ENCODE measurements at regions not wholly inside any gene's neighbourhood (a gene's known extent, or its start where the extent isn't known, plus 50 kb on each side); places are given as distances from the start of the nearest gene placed in this dataset.

DNA sequence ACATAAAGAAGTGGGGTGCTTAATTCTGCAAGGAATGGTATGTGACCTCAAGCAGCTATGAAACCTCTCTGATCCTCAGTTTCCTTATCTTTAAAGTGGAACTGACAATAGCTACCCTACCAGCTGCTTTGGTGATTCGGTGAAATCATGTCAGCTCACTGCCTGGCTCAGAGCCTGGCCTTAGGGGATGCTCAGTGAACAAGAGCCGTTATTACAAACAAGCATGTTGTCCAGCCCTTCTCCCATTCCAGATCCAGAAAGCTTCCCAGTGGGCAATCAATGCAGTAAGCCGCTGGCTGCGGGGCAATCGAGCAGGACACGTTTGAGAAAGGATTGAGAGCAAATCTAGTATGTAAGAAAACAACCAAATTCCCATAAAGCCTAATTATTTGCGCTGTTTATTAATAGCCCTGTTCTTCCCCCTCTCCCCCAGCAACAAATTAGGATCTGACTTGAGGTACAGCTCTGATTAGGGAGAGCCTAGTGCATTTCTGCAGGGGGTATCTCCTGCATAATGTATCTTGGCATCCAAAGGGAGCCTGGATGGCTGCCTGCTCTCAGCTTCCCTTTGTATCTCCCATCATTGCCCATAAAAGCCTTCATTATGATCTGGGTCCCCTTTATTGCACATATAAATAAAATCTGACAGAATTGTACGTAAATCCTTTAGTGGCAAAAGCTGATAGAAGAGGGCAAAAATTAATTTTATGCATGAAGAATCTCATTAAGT lies 371.4 kb downstream of the TMEM232 start:
- no peak for DNase-seq (ENCODE audit: low read depth)

DNA sequence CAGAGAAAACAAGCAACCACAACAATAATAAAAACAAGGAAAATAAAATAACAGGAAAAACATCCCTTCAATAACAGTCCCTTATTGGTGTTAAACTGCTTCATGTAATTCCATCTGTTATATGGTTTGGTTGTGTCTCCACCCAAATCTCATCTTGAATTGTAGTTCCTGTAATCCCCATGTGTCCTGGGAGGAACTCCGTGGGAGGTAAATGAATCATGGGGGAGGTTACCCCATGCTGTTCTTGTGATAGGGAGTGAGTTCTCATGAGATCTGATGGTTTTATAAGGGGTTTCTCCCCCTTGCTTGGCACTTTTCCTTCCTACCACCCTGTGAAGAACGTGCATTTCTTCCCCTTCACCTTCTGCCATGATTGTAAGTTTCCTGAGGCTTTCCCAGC lies 369.8 kb downstream of the TMEM232 start:
- DNase-seq (ENCODE audit: low read depth) = no peak

DNA sequence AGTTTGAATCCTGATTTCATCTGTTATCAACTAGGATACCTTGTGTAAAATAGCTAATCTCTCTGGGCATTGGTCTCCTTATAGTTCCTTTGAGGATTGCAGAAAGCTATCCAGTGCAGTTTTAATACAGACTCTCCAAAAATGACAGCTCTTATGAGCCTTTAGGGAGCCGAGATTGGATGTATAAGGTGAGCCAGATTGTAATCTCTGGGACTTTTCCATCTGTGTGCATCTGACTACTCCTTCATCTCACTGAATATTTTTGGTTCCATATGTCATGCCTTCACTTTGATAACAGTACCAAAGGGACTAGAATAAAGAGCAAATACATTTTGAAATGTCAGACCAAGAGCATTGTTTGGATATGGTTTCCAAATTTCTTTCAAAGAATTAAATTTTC lies 367.2 kb downstream of the TMEM232 start:
- no peak for DNase-seq (ENCODE audit: low read depth)

DNA sequence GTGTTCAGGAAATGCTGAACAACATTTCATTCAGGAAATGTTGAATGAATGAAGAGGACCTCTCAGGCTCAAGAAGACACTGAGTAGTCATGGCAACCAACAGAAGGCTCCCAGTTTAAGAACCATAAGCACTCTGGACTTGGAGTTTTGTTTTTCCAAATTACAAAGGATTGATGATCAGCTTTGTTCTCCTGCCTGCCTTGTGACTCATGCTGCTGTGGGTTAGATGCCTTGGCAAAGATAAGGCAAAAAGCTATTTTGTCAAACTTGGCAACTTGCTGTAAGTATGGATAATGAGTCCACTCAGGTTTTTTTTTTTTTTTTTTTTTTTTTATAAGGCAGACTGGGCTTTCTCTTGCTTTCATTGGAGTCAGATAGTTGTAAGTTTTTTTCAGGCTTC lies 365.0 kb downstream of the TMEM232 start:
- no peak for DNase-seq (ENCODE audit: low read depth)

GRCh38 chr5:110362261-110362660 lies 364.2 kb downstream of the TMEM232 start:
- no peak for DNase-seq (ENCODE audit: low read depth)

GRCh38 chr5:110366716-110367115 lies 359.8 kb downstream of the TMEM232 start:
- DNase-seq (ENCODE audit: low read depth) = no peak
